ENCODE measurements at regions not wholly inside any gene's neighbourhood (a gene's known extent, or its start where the extent isn't known, plus 50 kb on each side); places are given as distances from the start of the nearest gene placed in this dataset.

DNA sequence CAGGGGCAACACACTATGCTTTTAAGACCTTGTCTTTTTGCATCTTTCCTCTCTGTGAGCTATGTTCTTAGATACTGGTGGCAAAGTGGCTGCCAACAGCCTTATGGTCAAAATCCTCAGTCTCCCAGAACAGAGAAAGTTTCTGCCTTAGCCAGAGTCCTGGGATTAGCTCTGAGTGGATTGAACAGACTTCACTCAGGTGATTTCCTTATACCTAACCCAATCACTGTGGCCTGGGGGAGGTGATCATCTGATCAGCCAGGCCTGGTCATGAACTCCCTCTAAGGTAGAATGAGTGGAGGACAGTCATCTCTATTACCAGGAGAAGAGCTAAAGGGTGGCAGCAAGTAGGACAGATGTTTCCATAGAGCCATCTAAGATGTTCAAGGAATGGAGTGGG is 218.5 kb upstream of the E2F8 start:
- peaks cover 23% of the 10 kb centered on the region for H3K27me3 Mint-ChIP-seq (ENCODE audit: low read depth)
- DNase-seq (ENCODE audit: low spot score) = no peak
- H3K4me3 Mint-ChIP-seq (ENCODE audit: unreplicated experiment) = no peak overlapping the region
- H3K36me3 Mint-ChIP-seq (ENCODE audit: low read depth) = no peaks in the 10 kb centered on the region
- H3K9me3 Mint-ChIP-seq (ENCODE audit: low read depth) = no peaks in the 10 kb centered on the region
- no peak overlapping the region for H3K27ac Mint-ChIP-seq (ENCODE audit: unreplicated experiment)
- TF ChIP-seq, protein P1, sequence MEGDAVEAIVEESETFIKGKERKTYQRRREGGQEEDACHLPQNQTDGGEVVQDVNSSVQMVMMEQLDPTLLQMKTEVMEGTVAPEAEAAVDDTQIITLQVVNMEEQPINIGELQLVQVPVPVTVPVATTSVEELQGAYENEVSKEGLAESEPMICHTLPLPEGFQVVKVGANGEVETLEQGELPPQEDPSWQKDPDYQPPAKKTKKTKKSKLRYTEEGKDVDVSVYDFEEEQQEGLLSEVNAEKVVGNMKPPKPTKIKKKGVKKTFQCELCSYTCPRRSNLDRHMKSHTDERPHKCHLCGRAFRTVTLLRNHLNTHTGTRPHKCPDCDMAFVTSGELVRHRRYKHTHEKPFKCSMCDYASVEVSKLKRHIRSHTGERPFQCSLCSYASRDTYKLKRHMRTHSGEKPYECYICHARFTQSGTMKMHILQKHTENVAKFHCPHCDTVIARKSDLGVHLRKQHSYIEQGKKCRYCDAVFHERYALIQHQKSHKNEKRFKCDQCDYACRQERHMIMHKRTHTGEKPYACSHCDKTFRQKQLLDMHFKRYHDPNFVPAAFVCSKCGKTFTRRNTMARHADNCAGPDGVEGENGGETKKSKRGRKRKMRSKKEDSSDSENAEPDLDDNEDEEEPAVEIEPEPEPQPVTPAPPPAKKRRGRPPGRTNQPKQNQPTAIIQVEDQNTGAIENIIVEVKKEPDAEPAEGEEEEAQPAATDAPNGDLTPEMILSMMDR (IDR thresholded peaks at IDR 0.05) = no peak
- H3K4me1 Mint-ChIP-seq (ENCODE audit: low read depth) = no peaks in the 10 kb centered on the region

DNA sequence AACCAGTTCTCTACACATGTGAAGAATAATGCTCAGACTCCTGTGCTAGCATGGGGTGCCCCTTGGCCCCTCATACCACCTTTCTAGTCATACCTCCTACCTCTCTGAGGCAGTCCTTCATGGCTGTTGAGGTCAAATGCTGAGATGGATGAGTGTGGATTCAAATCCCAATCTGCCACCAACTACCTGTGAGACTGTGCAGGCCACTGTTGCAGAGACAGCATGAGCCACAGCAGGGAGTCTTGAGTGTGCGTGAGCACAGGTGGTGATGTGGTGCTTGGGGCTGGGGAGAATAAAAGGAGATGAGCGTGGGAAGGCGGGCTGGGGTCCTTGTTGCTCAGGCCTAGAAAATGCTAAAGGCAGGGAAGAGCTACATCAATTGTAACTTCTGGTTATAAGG is 218.0 kb upstream of the E2F8 start:
- no peak overlapping the region for H3K27ac Mint-ChIP-seq (ENCODE audit: unreplicated experiment)
- peaks cover 23% of the 10 kb centered on the region for H3K27me3 Mint-ChIP-seq (ENCODE audit: low read depth)
- no peak for DNase-seq (ENCODE audit: low spot score)
- TF ChIP-seq, protein P1 (IDR thresholded peaks at IDR 0.05) = no peak
- H3K4me3 Mint-ChIP-seq (ENCODE audit: unreplicated experiment) = no peak overlapping the region
- no peaks in the 10 kb centered on the region for H3K36me3 Mint-ChIP-seq (ENCODE audit: low read depth)
- no peaks in the 10 kb centered on the region for H3K4me1 Mint-ChIP-seq (ENCODE audit: low read depth)
- H3K9me3 Mint-ChIP-seq (ENCODE audit: low read depth) = no peaks in the 10 kb centered on the region

DNA sequence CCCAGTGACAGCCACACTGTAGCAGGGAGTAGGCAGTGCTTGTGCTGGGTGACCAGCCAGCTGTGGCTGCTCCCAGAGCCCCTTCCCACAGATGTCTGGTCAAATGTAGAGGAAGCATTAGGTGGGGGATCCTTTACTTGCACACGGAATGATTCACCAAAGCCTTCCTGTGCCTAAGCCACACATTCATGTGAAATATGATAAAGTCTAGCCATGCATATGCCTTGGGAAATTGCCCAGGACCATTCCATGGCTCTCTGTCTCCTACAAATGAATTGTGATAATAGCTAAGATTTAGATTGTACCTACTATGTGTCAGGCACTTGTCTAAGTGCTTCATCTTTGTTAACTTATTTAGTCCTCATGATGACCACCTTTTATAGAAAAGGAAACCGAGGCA is 217.5 kb upstream of the E2F8 start:
- Mint-ChIP-seq H3K4me3 (ENCODE audit: unreplicated experiment) (no peak overlapping the region), H3K27ac (ENCODE audit: unreplicated experiment) (no peak overlapping the region), H3K4me1 (ENCODE audit: low read depth) (no peaks in the 10 kb centered on the region), H3K9me3 (ENCODE audit: low read depth) (no peaks in the 10 kb centered on the region), H3K36me3 (ENCODE audit: low read depth) (no peaks in the 10 kb centered on the region), H3K27me3 (ENCODE audit: low read depth) (peaks cover 18% of the 10 kb centered on the region)
- TF ChIP-seq, protein P1 (IDR thresholded peaks at IDR 0.05) = no peak
- no peak for DNase-seq (ENCODE audit: low spot score)

DNA sequence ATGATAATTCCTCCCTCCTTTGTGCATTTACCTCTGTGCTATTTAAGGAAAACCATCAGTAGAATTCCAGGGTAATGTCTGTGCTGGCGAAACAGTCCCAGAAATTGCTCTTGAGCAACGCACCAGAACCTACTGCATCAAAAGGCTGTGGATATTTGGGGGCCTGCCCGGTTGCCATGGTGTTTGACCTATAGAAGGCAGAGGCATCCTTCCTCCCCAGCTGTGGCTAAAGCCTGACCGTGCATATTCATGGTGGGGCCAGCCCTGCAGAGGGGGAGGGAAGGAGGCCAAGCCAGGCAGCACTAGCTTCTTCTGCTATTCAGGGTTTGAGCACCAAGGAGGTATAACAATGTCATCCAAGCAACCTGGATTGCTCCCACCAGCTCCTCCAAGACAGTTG is 215.0 kb upstream of the E2F8 start:
- Mint-ChIP-seq H3K27ac (ENCODE audit: unreplicated experiment) (no peak overlapping the region), H3K4me3 (ENCODE audit: unreplicated experiment) (no peak overlapping the region), H3K4me1 (ENCODE audit: low read depth) (no peaks in the 10 kb centered on the region), H3K36me3 (ENCODE audit: low read depth) (no peaks in the 10 kb centered on the region), H3K27me3 (ENCODE audit: low read depth) (peaks cover 26% of the 10 kb centered on the region), H3K9me3 (ENCODE audit: low read depth) (no peaks in the 10 kb centered on the region)
- TF ChIP-seq, protein P1 (IDR thresholded peaks at IDR 0.05) = no peak
- no peak for DNase-seq (ENCODE audit: low spot score)

DNA sequence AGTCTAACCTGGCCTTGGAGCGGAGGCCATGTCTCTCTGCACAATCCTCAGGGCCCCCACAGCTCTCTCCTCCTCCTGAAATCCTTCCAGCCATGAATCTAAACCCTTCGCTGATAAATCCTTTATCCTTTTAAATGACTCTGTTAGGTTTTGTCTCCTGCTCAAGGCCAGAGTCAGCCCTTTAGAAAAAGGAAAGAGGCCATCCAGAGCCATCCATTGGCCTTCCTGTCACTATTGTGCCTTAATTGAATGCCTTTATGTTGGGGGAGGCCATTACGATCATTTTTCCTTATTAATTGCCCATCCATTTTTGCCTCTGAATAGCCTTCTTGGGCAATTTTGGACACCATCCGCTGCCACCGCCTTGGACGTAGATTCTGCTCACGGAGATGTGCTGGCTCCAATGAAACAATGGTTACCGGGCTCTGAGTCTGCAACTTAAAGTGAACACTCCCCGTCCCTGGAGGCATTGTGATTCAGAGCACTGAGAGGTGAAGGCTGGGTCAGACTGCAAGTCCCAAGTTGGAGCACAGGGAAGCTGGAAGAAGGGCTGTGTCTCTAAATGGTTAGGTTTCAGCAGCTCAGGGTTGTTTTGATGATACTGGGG is 213.0 kb upstream of the E2F8 start:
- Mint-ChIP-seq H3K36me3 (ENCODE audit: low read depth) (no peaks in the 10 kb centered on the region), H3K9me3 (ENCODE audit: low read depth) (no peaks in the 10 kb centered on the region), H3K27me3 (ENCODE audit: low read depth) (peaks cover 24% of the 10 kb centered on the region), H3K4me1 (ENCODE audit: low read depth) (no peaks in the 10 kb centered on the region), H3K27ac (ENCODE audit: unreplicated experiment) (no peak overlapping the region), H3K4me3 (ENCODE audit: unreplicated experiment) (no peak overlapping the region)
- TF ChIP-seq, protein P1 (IDR thresholded peaks at IDR 0.05) = no peak
- no peak for DNase-seq (ENCODE audit: low spot score)

Measured in chondrocyte (in vitro differentiated cells).